T1000 (cell line): ENCODE measurements at regions not wholly inside any gene's neighbourhood (a gene's known extent, or its start where the extent isn't known, plus 50 kb on each side); places are given as distances from the start of the nearest gene placed in this dataset.

Experiments
- DNase-seq: peaks from one replicate; lab custom pipeline; 2025; ENCODE audit warnings: mixed read lengths; lab: John Stamatoyannopoulos, UW

DNA sequence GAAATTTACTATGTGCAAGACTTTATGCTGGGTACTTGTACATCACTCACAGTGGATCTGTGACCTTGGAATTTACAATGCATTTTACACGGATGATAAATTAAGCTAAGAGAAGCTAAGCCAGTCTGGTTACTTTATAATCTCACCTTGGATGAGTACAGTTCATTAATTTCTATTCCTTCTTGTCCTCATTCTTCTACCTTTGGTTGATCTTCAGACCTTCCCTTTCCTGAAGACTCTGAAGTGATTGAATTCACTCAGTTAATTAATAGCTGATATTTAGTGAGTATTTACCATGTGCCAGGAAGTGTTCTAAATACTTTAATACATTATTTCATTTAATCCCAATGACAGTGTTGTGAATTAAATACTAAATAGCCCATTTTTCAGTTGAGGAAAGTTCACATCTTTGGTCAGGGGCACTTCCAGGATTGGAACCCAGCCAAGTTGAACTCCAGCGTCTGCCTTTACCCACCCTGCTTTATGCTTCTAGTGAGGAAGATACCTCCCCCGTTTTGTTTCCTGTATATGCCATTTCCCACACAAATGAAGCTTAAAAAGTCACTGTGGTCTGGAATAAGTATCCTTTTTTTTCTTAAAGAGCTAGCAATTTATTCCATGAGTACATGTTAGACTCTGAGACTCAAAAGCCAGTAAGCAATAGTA, 146.6 kb downstream of the TLR5 start:
- DNase-seq = no peak

DNA sequence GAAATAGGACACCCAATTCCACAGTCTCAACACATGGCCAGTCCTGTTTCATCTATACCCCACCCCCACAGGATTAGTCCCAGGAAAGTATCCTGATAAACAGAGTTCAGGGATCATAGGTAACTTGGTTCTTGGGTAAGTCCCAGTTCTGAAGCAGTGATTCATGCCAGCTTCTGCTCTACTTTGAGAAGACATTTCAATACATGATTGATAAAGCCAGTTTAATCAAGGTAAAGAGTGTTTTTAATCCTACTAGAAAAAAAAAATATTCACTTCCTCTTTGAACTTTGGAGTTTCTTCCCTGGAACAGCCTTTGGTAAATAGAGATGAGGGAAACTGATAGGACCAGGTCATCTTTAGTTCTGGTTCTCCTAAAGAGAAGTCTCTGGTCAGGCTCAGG, 142.4 kb downstream of the TLR5 start:
- no peak for DNase-seq

DNA sequence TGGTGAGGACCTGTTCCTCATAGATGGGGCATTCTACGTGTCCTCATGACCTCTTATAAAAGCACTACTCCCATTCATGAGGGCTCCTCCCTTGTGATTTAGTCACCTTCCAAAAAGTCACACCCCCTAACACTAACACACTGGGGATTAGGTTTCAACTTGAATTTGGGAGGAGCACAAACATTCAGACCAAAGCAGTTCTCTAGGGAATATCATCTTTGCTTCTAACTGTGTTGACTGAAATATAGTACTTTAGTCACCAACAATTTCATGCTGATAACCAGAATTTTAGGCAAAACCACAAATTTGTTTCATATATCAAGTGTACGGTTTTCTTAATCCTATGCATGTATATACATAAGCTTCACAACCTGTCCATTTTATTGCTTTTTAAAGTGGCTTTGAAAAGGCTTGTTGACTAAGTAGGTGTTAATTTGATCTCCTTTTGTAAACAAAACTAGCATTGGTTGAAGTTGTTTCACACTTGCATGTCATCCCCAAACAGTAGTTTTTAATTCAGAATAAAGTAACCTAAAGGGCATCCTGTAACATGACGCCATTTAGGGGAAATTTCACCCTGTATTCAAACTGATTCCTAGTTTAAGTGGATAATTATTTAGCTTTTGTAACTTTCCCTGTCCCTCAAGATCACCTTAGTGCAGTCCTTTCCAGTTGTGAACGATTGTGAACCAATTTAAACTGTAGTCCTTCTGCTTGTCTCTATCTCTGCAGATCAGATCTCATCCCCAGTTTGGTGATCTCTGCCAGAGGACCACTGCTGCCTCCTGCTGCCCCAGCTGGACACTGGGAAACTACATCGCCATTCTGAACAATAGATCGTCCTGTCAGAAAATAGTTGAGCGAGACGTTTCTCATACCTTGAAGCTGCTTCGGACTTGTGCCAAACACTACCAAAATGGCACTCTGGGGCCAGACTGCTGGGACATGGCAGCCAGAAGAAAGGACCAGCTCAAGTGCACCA, 141.1 kb downstream of the TLR5 start:
- no peak for DNase-seq

DNA sequence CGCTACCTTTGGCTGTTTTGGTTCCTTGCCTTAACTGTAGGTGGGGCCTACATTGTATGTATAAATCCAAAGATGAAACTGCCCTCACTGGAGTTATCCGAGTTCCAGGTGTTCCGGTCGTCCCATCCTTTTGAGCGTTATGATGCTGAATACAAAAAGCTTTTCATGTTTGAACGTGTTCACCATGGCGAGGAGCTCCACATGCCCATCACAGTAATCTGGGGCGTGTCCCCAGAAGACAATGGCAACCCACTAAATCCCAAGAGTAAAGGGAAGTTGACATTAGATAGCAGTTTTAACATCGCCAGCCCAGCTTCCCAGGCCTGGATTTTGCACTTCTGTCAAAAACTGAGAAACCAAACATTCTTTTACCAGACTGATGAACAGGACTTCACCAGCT, 139.5 kb downstream of the TLR5 start:
- DNase-seq = no peak

DNA sequence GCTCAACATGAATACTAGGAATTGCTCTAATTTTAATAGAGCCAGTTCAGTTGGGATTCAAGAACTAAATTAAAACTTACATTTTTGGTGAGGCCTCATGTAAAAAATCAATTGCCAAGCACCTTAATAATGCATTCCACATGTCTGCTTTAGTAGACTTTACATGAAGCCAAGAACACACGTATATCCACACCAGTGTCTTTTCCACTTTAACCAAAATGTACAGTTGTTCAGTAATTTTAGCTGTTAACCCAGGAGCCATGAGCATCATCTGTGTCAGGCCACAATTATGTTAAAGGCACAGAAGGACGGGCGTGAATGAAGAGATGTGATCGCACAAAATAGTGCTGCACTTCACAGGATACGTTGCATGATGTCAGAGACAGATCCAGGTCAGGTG, 136.7 kb downstream of the TLR5 start:
- no peak for DNase-seq

DNA sequence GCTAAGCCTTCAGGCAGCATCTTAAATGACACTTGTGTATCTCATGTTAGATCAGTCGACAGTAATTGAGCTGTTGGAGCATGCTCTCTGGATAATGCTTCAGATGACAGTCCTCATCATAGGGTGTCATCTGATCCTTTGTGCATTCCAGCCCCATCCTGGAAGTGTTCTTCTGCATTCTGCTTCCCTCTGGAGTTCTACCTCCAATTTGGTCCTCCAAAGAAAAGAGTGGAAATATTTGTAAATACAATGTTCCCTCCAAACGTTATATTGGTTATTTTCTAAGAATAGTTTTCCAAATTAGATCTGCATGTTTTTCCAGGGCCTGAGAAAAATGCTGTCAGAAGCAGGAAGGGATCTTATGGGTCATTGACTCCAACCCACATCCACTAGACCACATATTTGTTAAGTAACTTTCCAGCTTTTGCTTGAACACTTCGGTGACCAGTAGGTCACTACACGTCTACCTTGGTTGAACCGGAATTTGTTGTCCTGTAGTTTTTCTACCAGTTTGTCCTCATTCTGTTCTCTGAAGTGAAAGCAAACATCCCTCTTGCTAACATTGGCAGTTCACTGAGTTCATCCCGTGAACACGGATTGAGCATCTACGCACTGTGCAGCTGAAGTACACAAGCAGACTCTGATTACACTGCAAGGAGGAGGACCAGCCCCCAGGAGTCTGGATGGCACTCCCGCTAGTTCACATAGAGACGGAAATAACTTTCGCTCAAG, 136.0 kb downstream of the TLR5 start:
- no peak for DNase-seq

DNA sequence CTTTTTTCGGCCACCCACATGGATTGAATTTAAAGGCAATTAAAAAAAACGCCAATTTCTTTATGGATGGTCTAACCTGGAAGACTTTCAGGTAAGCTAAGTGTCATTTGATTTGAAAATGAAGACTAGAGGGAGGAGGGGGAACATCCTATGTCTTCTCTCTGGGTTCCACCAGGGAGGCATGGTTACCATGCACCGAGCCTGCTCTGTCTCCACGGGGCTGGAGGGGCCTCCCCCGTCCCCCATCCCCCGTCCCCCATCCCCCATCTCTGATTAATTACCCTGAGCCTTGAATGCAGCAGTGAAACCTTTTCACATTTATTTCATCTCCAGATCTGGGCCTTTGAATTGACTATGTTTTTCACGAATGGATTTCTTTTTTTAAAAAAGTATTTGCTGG, 135.1 kb downstream of the TLR5 start:
- no peak for DNase-seq

DNA sequence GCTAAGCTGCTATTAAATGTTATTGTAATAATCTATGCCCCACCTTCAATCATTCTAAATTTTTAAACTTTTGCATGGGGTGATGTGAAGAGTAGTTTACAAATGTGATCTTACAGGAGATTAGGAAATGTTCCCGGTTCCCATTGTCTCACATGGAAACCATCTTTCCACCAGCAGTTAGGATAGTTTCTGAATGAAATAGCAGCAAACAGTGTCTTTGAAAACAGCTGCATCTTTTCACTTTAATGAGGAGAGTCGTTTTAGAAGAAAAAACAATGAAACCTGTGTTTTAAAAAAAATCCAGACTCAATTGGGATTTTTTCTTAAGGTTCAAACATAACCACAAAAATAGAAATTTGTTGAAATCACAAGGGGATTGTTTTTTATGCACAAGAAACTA, 134.2 kb downstream of the TLR5 start:
- DNase-seq = no peak

DNA sequence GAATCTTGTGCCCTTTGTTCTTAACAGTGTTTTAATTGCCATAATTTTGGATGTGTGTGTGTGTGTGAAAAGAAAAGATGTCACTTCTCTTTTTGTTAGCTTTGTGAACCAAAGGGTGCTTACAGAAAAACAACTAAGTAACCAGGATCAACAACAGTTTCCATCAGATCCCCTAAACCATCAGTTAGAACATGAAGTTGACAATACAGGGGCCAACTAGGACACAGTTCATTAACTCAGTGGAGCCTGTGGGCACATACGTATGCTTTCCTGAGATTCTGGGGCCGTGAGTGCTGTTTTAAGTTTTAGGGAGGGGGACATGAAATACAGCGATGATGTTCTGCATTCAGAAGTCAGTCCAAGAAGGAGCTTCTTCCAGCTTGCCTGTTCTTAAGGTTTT, 133.6 kb downstream of the TLR5 start:
- no peak for DNase-seq

DNA sequence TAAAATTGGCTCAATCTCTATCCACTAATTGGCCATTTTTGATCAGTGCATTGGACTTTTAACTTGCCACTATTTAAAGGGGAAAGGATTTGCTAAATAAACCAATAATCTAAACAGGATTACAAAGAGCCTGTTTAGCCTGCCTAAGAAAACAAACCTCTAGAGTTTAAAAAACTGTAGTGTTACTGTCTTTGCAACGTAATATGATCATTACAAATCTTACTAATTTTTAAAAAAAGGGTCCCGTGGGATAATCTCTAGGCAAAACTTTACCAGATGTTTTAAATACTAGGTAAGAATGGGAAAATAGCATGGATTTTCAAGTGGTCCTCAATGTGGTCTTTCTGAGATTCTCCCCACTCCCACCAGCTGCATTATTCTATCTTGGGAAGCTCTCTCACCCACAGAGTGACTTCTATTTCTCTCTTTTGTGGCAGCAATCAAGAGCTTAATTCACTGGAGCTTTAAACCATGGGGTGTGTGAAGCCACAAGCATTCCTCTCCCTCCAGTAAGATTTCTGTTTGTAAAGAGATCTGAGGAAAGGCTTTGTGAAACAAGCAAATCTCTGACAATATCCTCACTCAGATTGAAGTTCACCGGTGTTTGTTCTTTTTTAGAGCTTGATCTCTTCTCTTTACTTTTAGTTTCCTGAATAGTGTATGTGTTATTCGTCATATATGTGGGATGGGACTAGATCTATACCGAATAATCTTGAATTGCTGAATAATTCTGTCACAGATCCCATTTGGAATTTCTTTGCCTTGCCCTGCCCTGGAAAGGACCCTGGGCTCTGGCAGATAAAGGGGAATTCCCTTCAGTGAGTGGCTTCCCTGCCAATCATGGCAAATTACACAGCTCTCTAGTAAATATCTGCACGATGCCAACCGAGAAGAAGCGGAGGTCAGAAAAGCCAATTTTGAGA, 132.2 kb downstream of the TLR5 start:
- no peak for DNase-seq

DNA sequence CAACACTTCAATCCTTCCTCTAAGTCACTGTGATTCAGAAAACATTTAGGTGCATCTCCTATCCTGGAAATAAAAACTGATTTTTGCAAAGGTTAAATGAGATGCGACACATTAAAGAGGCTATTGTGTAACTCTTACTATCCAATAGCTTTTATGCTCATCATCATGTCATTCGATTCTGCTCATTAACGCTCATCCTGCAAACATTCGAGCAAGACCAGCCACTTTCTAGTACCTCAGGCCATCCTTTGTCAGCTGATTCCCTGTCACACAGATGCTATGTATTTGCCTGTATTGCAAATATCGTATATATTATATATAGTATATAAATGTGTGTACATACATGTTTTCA, 131.6 kb downstream of the TLR5 start:
- no peak for DNase-seq

DNA sequence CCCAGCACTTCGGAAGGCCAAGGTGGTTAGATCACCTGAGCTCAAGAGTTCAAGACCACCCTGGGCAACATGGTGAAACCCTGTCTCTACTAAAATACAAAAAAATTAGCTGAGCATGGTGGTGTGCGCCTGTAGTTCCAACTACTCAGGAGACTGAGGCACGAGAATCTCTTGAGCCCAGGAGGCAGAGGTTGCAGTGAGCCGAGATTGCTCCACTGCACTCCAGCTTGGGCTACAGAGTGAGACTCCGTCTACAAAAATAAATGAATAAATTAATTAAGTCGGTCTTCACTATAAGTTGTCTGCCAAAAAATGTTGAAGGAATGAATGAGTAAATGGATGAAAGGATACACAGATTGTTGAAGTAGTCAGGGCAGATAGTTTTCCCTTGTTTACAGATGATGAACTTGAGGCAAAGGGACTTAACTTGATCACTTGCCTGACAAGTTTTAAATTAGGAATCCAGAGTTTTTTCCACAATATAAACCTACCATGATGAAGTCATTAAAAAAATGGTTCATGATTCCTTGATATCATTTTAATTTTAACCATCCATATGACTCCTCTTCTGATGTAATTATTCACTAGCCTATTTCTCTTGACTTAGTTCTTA, 130.8 kb downstream of the TLR5 start:
- no peak for DNase-seq

DNA sequence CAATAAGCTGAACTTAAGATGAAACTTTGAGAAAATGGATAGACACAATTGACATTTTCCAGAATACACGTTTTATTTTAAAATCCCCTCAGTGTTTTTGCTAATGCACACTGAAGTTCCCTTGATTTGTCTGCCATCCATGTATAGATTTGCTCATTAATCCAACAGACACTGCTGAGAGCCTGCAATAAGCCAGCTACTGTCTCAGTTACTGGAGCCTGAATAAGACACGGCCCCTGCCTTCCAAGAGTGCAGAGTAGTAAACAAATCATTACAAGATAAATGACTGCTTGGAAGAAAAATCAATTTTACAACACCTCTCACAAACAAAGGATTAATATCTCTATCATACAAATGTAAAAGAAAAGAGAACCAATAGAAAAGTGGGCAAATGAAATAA, 130.1 kb downstream of the TLR5 start:
- no peak for DNase-seq

DNA sequence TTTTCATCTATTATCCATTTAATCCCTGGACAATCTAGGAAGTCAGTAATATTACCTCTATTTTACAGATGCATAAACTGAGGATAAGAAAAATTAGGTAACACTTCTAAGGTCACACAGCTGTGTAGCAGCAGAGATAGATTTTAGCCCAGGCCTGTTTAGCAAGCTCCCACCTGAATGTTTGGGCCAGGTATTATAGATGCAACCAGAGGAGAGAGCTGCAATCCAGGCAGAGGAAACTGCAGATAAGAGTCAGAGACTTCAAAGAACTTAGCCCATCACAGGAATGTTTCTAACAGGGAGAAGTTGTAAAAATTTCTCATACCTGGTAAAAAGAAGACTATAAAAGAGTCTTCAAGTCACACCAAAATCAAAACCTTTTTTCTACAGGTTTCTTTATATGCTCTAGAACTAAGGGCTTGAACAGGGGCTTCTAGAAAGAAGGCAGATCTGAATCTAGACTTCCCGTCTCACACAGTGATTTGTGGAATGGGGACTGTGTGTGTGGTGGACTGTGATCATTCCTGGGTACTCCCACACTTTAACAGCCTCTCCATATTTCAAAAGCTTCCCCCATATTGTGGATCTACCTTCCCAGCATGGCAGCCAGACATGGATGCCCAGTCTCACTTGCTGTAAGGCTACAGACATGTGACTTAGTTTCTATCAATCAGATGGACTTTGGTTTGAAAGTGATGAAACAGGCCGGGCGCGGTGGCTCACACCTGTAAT, 128.7 kb downstream of the TLR5 start:
- no peak for DNase-seq

DNA sequence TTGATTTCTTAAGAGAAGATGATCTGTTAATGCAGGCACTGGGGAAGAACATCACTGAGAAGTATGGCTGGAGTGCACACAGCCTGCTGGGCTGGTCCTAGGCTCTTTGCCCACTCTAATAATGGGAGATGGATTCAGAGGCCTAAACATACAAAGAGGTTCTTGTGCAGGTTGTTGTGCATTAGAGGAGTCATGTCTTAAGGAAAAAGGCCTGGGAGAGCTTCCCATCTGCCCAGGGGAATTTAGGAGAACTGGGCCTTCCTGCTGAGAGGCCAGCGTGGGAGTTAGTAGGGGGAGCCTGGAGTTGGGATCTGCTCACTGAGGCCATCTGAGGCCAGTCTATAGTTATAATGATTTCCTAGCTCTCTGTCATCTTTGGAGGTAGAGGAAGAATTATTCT, 126.7 kb downstream of the TLR5 start:
- no peak for DNase-seq

DNA sequence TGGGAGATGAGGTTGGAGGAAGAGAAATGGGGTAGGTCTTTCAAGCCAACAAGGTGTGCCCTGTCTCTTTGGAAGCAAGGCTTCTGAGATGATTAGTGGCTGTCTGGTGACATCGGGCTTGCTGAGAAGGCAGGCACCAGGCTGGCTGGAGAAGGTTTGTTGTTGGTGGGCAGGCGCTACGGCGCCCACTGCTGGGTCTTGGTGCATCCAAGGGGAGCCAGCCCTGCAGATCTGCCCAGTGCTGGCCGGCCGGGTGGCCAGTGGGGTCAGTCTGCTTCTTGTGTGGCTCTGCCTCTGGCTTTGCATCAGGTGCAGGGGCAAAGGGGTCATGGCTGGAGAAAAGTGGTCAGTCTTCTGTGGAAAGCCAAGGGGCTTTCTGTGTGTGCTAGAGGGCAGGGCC, 126.2 kb downstream of the TLR5 start:
- DNase-seq = no peak

DNA sequence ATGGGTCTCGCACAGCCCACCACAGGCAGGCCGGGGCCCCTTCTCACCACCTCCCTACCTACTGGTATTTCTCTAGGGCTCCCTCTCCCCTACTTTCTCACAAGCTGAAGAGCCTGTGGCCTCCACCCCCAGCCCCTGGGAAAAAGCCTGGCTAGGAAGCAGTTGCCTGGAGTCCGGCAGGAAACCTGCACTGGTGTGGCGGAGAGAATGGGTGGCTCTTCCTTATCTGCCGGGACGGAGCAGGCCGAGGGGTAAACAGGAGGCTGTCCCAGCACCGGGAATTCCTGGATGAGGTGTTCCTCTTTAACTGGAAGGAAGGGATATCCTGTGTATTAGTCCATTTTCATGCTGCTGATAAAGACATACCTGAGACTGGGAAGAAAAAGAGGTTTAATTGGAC, 125.8 kb downstream of the TLR5 start:
- no peak for DNase-seq

DNA sequence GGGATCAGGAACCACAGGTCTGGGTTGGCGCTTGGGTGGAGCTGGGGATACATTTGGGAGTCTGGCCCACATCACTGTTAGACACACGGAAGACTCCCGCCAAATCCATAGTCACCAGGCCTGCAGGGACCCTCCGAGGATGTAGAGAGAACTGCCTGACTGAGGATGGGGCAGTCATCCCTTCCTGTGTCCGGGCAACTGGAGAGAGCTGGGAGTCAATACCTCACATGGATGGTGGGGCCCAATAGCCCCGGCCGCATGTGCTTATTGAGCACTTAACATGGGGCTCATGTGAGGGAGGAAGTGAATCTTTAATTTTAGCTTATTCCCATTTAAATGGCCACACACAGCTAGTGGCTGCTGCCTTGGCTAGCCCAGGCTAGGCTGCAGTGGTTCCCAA, 124.5 kb downstream of the TLR5 start:
- no peak for DNase-seq

DNA sequence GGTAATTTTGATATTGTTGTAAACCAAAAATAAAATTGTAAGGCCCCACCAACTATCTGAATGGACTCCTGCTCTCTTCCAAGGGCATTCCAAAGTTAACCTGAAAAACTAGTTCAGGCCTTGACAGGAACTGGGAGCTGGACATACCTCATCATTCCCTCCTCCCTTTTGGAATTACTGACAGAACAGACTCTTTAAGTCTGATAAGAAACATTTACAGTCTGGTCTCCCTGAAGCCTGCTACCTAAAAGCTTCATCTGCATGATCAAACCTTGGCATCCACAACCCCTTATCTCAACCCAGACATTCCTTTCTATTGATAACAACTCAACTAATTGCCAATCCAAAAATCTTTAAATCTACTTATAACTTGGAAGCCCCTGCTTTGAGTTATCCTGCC, 123.8 kb downstream of the TLR5 start:
- DNase-seq = no peak

DNA sequence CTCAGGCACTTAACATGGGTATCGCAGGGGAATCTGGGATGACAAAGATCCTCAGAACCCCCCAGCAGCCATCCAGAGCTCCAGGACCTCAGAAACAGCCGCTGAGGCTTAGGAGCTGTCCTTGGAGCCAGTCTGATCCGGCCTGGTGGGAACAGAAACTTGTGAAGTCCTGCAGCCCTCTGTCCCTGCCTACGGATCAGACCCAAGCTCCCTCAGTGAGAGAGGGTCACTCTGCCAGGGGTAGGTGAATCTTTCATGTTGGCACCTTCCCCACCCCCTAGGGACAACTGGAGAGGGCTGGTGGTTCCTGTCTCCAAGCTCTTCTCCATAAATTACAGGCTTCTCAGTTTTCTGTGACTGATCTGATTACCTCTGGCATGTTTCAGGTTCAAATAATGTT, 122.3 kb downstream of the TLR5 start:
- DNase-seq = no peak
